ENCODE measurements at regions not wholly inside any gene's neighbourhood (a gene's known extent, or its start where the extent isn't known, plus 50 kb on each side); places are given as distances from the start of the nearest gene placed in this dataset.

- TF ChIP-seq, protein P1, sequence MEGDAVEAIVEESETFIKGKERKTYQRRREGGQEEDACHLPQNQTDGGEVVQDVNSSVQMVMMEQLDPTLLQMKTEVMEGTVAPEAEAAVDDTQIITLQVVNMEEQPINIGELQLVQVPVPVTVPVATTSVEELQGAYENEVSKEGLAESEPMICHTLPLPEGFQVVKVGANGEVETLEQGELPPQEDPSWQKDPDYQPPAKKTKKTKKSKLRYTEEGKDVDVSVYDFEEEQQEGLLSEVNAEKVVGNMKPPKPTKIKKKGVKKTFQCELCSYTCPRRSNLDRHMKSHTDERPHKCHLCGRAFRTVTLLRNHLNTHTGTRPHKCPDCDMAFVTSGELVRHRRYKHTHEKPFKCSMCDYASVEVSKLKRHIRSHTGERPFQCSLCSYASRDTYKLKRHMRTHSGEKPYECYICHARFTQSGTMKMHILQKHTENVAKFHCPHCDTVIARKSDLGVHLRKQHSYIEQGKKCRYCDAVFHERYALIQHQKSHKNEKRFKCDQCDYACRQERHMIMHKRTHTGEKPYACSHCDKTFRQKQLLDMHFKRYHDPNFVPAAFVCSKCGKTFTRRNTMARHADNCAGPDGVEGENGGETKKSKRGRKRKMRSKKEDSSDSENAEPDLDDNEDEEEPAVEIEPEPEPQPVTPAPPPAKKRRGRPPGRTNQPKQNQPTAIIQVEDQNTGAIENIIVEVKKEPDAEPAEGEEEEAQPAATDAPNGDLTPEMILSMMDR (IDR thresholded peaks at IDR 0.05; ENCODE audit: insufficient read depth, low read length): no peak
- no peak for TF ChIP-seq GABPA (IDR thresholded peaks at IDR 0.05; ENCODE audit: low read depth)
Observed at GRCh38 chr4:137648531-137648930, 116.2 kb upstream of the PCDH18 start.
